SK-N-SH treated with all-trans-retinoic acid at 6 μM for 48 hours (cell line): ENCODE measurements at regions not wholly inside any gene's neighbourhood (a gene's known extent, or its start where the extent isn't known, plus 50 kb on each side); places are given as distances from the start of the nearest gene placed in this dataset.

Source experiments
- ATAC-seq: fragments of 200-7000 bp; cut with Tn5 transposase; 3 replicates; pipeline ENCODE4 v1.9.1; 2020; ENCODE audit warnings: mild to moderate bottlenecking, moderate library complexity
- ARNTL ChIP-seq: fragments of 450-650 bp; formaldehyde crosslinking; IDR thresholded peaks from 2 replicates; pipeline ENCODE4 v1.5.0; 2020; ENCODE audit warnings: low read depth, mild to moderate bottlenecking, moderate library complexity, borderline replicate concordance
- BACH2 ChIP-seq: fragments of 250-450 bp; sonication (Bioruptor Pico); IDR thresholded peaks from 2 replicates; pipeline ENCODE4 v1.9.0; 2021; ENCODE audit warnings: mild to moderate bottlenecking, borderline replicate concordance
- CSDC2 ChIP-seq: fragments of 250-450 bp; sonication (Bioruptor Pico); IDR thresholded peaks from 2 replicates; pipeline ENCODE4 v1.5.0; 2020; ENCODE audit warnings: mild to moderate bottlenecking, moderate library complexity
- ESRRG ChIP-seq: fragments of 250-450 bp; sonication (Bioruptor Pico); IDR thresholded peaks from 2 replicates; pipeline ENCODE4 v1.6.1; 2021; ENCODE audit warnings: mild to moderate bottlenecking
- GLIS3 ChIP-seq: fragments of 250-450 bp; sonication (Bioruptor Pico); IDR thresholded peaks from 2 replicates; pipeline ENCODE4 v1.5.0; 2020; ENCODE audit warnings: mild to moderate bottlenecking, moderate library complexity
- OSR1 ChIP-seq: fragments of 250-450 bp; sonication (Bioruptor Pico); IDR thresholded peaks from 2 replicates; pipeline ENCODE4 v1.8.0; 2022; ENCODE audit warnings: moderate library complexity, mild to moderate bottlenecking, inconsistent platforms
- PPARA ChIP-seq: fragments of 250-450 bp; sonication (Bioruptor Pico); IDR thresholded peaks from 2 replicates; pipeline ENCODE4 v1.5.0; 2020; ENCODE audit warnings: mild to moderate bottlenecking, borderline replicate concordance
- RARB ChIP-seq: fragments of 250-450 bp; sonication (Bioruptor Pico); IDR thresholded peaks from 2 replicates; pipeline ENCODE4 v1.8.0; 2021; ENCODE audit warnings: mild to moderate bottlenecking, moderate library complexity
- SNAI2 ChIP-seq: fragments of 250-450 bp; sonication (Bioruptor Pico); IDR thresholded peaks from 2 replicates; pipeline ENCODE4 v1.5.0; 2020; ENCODE audit warnings: mild to moderate bottlenecking, moderate library complexity
- TCF4 ChIP-seq: fragments of 250-450 bp; sonication (Bioruptor Pico); IDR thresholded peaks from 2 replicates; pipeline ENCODE4 v1.8.0; 2021; ENCODE audit warnings: mild to moderate bottlenecking, moderate library complexity, borderline replicate concordance
- TOX ChIP-seq: fragments of 250-450 bp; sonication (Bioruptor Pico); IDR thresholded peaks from 2 replicates; pipeline ENCODE4 v1.8.0; 2021; ENCODE audit warnings: mild to moderate bottlenecking, moderate library complexity, borderline replicate concordance
- ZC3H10 ChIP-seq: fragments of 250-450 bp; sonication (Bioruptor Pico); IDR thresholded peaks from 2 replicates; pipeline ENCODE4 v1.5.1; 2021; ENCODE audit warnings: mild to moderate bottlenecking, moderate library complexity
- ZFP3 ChIP-seq: fragments of 250-450 bp; sonication (Bioruptor Pico); IDR thresholded peaks from 2 replicates; pipeline ENCODE4 v1.5.0; 2020; ENCODE audit warnings: mild to moderate bottlenecking, moderate library complexity
- ZFP30 ChIP-seq: fragments of 450-650 bp; formaldehyde crosslinking; IDR thresholded peaks from 2 replicates; pipeline ENCODE4 v1.5.0; 2022; ENCODE audit warnings: mild to moderate bottlenecking, moderate library complexity
- ZNF565 ChIP-seq: fragments of 450-650 bp; formaldehyde crosslinking; conservative IDR thresholded peaks from 2 replicates; pipeline ENCODE4 v1.5.0; 2020; ENCODE audit warnings: low read depth, mild to moderate bottlenecking, moderate library complexity
- ZNF70 ChIP-seq: fragments of 450-650 bp; formaldehyde crosslinking; IDR thresholded peaks from 2 replicates; pipeline ENCODE4 v1.5.0; 2020; ENCODE audit warnings: mild to moderate bottlenecking, moderate library complexity
- ZNF8 ChIP-seq: fragments of 450-650 bp; formaldehyde crosslinking; IDR thresholded peaks from 2 replicates; pipeline ENCODE4 v1.5.0; 2020; ENCODE audit warnings: mild to moderate bottlenecking, moderate library complexity
- TF ChIP-seq, protein P1 (sequence below): fragments of 250-450 bp; sonication (Bioruptor Pico); IDR thresholded peaks from 2 replicates; pipeline ENCODE4 v1.8.0; 2020; ENCODE audit warnings: mild to moderate bottlenecking, moderate library complexity, borderline replicate concordance
- TF ChIP-seq, protein P2 (sequence below): fragments of 250-450 bp; sonication (Bioruptor Pico); IDR thresholded peaks from 2 replicates; pipeline ENCODE4 v1.5.0; 2020; ENCODE audit warnings: mild to moderate bottlenecking, moderate library complexity
- TF ChIP-seq, protein P3 (sequence below): fragments of 250-450 bp; sonication (Bioruptor Pico); IDR thresholded peaks from 2 replicates; pipeline ENCODE4 v1.8.0; 2021; ENCODE audit warnings: low read depth, mild to moderate bottlenecking, moderate library complexity, borderline replicate concordance
- TF ChIP-seq, protein P4 (sequence below): fragments of 250-450 bp; sonication (Bioruptor Pico); IDR thresholded peaks from 2 replicates; pipeline ENCODE4 v1.5.1; 2020; ENCODE audit warnings: low read depth, mild to moderate bottlenecking, moderate library complexity

DNA sequence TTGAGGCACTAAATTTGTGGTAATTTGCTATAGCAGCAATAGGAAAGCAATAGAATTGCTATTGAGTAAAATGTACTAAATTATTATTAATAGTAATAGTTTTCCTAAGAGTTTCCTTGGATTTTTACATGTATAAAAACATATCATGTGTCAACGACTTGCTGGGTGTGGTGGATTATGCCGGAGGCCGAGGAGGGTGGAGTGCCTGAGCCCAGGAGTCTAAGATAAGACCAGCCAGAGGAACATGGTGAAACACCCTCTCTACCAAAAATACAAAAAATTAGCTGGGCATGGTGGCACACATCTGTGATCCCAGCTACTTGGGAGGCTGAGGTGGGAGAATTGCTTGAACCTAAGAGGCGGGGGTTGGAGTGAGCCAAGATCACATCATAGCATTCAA lies 749.9 kb downstream of the TBL1XR1 start:
- no peak for TF ChIP-seq GLIS3 (CRISPR knock-in tag)
- no peak for TF ChIP-seq TCF4
- no peak for TF ChIP-seq RARB (CRISPR knock-in tag)
- TF ChIP-seq, protein P1, sequence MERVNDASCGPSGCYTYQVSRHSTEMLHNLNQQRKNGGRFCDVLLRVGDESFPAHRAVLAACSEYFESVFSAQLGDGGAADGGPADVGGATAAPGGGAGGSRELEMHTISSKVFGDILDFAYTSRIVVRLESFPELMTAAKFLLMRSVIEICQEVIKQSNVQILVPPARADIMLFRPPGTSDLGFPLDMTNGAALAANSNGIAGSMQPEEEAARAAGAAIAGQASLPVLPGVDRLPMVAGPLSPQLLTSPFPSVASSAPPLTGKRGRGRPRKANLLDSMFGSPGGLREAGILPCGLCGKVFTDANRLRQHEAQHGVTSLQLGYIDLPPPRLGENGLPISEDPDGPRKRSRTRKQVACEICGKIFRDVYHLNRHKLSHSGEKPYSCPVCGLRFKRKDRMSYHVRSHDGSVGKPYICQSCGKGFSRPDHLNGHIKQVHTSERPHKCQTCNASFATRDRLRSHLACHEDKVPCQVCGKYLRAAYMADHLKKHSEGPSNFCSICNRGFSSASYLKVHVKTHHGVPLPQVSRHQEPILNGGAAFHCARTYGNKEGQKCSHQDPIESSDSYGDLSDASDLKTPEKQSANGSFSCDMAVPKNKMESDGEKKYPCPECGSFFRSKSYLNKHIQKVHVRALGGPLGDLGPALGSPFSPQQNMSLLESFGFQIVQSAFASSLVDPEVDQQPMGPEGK = no peak
- TF ChIP-seq ZFP3 (CRISPR knock-in tag) = no peak
- no peak for TF ChIP-seq SNAI2 (CRISPR knock-in tag)
- TF ChIP-seq ZNF8 = no peak
- TF ChIP-seq OSR1 (CRISPR knock-in tag) = no peak
- TF ChIP-seq ZNF565 (CRISPR knock-in tag) = no peak
- TF ChIP-seq ZFP30 (CRISPR knock-in tag) = no peak
- no peak for ATAC-seq

DNA sequence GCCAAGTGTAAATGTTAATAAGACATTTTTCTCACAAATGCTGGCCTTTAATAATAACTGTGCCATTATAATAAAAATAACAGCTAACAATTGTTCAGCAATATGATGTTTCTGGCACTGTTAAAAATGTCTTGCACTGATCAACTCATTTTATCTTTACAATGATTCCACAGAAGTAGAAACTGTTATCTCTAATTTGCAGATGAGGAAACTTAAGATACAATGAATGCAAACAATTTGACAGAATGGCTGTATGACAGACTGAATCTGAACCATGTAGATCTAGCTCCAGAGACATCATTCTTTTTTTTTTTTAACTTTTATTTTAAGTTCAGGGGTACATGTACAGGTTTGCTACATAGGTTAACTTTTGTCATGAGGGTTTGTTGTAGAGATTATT lies 755.0 kb downstream of the TBL1XR1 start:
- no peak for ATAC-seq
- TF ChIP-seq SNAI2 (CRISPR knock-in tag) (no peak), ARNTL (CRISPR knock-in tag) (no peak), ZNF8 (no peak), TCF4 (no peak), BACH2 (no peak), RARB (CRISPR knock-in tag) (no peak), TOX (no peak), ZNF70 (no peak), ZNF565 (CRISPR knock-in tag) (no peak)
- TF ChIP-seq, protein P1 = no peak
- TF ChIP-seq, protein P2, sequence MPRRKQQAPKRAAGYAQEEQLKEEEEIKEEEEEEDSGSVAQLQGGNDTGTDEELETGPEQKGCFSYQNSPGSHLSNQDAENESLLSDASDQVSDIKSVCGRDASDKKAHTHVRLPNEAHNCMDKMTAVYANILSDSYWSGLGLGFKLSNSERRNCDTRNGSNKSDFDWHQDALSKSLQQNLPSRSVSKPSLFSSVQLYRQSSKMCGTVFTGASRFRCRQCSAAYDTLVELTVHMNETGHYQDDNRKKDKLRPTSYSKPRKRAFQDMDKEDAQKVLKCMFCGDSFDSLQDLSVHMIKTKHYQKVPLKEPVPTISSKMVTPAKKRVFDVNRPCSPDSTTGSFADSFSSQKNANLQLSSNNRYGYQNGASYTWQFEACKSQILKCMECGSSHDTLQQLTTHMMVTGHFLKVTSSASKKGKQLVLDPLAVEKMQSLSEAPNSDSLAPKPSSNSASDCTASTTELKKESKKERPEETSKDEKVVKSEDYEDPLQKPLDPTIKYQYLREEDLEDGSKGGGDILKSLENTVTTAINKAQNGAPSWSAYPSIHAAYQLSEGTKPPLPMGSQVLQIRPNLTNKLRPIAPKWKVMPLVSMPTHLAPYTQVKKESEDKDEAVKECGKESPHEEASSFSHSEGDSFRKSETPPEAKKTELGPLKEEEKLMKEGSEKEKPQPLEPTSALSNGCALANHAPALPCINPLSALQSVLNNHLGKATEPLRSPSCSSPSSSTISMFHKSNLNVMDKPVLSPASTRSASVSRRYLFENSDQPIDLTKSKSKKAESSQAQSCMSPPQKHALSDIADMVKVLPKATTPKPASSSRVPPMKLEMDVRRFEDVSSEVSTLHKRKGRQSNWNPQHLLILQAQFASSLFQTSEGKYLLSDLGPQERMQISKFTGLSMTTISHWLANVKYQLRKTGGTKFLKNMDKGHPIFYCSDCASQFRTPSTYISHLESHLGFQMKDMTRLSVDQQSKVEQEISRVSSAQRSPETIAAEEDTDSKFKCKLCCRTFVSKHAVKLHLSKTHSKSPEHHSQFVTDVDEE (CRISPR knock-in tag) = no peak

DNA sequence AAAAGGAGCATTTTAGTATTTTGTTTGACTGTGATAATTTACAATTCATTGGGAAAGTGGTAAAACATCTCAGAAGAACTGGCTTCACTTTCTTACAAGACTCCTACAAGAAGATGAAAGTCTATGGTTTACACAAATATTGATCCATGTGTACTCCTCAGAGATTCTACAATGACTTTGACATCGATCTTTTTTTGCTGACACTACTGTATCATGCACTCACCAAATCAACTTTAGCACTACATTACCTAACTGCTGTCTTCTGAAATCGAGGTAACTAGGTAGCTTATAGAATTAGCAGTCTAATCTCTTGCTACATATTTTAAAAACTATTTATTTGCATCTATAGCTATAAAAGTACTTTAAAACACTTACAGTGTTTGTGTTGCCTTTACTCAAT lies 757.6 kb downstream of the TBL1XR1 start:
- TF ChIP-seq GLIS3 (CRISPR knock-in tag) (no peak), PPARA (CRISPR knock-in tag) (no peak), OSR1 (CRISPR knock-in tag) (no peak)
- TF ChIP-seq, protein P2 (CRISPR knock-in tag) = no peak
- TF ChIP-seq, protein P3, sequence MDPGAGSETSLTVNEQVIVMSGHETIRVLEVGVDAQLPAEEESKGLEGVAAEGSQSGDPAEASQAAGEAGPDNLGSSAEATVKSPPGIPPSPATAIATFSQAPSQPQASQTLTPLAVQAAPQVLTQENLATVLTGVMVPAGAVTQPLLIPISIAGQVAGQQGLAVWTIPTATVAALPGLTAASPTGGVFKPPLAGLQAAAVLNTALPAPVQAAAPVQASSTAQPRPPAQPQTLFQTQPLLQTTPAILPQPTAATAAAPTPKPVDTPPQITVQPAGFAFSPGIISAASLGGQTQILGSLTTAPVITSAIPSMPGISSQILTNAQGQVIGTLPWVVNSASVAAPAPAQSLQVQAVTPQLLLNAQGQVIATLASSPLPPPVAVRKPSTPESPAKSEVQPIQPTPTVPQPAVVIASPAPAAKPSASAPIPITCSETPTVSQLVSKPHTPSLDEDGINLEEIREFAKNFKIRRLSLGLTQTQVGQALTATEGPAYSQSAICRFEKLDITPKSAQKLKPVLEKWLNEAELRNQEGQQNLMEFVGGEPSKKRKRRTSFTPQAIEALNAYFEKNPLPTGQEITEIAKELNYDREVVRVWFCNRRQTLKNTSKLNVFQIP (CRISPR knock-in tag) = no peak

DNA sequence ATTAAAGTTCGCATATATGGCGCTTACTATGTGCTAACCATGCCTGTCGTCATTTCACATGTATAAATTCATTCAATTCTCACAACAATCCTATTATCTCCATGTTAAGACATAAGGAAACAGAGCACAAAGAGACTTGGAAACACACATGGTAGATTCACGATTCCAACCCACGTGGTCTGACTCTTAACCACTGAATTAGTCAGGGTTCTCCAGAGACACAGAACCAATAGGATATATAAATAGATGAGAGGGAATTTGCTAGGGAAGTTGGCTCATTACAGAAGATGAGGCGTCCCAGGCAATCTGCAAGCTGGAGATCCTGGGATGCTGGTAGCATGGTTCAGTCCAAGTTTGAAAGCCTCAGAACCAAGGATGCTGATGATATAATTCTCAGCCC lies 765.3 kb downstream of the TBL1XR1 start:
- no peak for ATAC-seq
- TF ChIP-seq OSR1 (CRISPR knock-in tag) (no peak), ZC3H10 (CRISPR knock-in tag) (no peak), PPARA (CRISPR knock-in tag) (no peak), ZNF70 (no peak), TOX (no peak), ESRRG (CRISPR knock-in tag) (no peak), BACH2 (no peak), ZFP3 (CRISPR knock-in tag) (no peak), CSDC2 (CRISPR knock-in tag) (no peak)
- TF ChIP-seq, protein P2 (CRISPR knock-in tag) = no peak
- TF ChIP-seq, protein P4, sequence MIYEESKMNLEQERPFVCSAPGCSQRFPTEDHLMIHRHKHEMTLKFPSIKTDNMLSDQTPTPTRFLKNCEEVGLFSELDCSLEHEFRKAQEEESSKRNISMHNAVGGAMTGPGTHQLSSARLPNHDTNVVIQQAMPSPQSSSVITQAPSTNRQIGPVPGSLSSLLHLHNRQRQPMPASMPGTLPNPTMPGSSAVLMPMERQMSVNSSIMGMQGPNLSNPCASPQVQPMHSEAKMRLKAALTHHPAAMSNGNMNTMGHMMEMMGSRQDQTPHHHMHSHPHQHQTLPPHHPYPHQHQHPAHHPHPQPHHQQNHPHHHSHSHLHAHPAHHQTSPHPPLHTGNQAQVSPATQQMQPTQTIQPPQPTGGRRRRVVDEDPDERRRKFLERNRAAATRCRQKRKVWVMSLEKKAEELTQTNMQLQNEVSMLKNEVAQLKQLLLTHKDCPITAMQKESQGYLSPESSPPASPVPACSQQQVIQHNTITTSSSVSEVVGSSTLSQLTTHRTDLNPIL = no peak

More for the DNA sequence above, 757.6 kb downstream of the TBL1XR1 start:
- ATAC-seq = no peak
